ENCODE measurements at regions not wholly inside any gene's neighbourhood (a gene's known extent, or its start where the extent isn't known, plus 50 kb on each side); places are given as distances from the start of the nearest gene placed in this dataset.
"Not testable (repeated sequence)": the region's sequence is repeated elsewhere in the genome, so short reads cannot be mapped to it uniquely, and the experiment has no call there.

GRCh38 chr17:15864061-15864460 is 80.9 kb upstream of the ADORA2B start:
- not testable (repeated sequence) for DNase-seq

- not testable (repeated sequence) for DNase-seq
These were observed 80.5 kb upstream of the ADORA2B start for GRCh38 chr17:15864472-15864871.

DNA sequence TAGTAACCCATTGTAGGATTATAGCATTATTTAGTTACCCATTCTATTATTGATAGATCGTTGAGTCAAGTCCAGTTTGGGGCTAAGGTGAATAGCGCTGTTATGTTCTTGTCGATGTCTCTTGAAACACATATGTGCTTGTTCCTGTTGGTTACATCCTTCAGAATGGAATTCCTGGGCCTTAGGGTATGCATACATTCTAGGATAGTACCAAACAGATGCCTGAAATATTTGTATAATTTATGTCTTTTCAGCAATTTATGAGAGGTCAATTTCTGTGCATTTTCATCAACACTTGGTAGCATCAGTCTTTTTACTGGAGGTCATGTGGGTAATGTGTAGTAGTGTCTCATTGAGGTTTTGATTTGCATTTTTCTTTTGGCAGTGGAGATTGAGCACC is 78.9 kb upstream of the ADORA2B start:
- DNase-seq, result not testable (repeated sequence)

DNA sequence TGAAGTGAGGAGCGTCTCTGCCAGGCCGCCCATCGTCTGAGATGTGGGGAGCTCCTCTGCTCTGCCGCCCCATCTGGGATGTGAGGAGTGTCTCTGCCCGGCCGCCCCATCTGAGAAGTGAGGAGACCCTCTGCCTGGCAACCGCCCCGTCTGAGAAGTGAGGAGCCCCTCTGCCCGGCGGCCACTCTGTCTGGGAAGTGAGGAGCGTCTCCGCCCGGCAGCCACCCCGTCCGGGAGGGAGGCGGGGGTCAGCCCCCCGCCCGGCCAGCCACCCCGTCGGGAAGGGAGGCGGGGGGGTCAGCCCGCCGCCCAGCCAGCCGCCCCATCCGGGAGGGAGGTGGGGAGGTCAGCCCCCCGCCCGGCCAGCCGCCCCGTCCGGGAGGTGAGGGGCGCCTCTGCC is 77.6 kb upstream of the ADORA2B start:
- DNase-seq, result not testable (repeated sequence)

GRCh38 chr17:15869868-15870267 is 75.1 kb upstream of the ADORA2B start:
- not testable (repeated sequence) for DNase-seq

- DNase-seq, result not testable (repeated sequence)
These were observed 72.3 kb upstream of the ADORA2B start for GRCh38 chr17:15872677-15873076.

DNA sequence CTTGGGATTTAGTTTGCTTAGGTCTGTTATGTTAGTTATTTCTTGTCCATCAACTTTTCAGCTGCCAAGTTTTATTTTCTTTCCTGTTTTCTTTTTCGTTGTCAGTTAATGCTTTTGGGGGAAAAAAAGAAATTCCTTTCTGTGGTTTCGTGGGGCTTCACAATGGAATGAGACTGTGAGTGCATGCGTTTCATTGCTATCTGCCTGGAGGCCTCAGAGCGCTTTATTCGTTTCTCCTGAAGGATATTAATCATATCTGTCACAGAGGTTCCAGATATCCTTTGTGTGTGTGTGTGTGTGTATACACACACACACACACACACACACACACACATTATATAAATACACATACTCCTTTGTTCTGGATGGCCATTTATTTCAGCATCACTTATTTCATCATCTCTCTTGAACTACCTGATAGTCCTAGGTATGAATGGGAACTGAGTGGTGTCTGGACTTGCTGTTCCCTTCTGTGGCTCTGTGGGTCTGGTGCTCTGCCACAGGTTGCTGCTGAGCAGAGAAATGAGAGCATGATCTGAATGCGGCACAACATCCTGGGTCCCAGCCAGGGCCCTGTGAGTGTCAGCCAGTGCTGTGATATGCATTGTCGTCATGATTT is 66.9 kb upstream of the ADORA2B start:
- not testable (repeated sequence) for DNase-seq

GRCh38 chr17:15882058-15882720 is 62.7 kb upstream of the ADORA2B start:
- DNase-seq, result no peak

DNA sequence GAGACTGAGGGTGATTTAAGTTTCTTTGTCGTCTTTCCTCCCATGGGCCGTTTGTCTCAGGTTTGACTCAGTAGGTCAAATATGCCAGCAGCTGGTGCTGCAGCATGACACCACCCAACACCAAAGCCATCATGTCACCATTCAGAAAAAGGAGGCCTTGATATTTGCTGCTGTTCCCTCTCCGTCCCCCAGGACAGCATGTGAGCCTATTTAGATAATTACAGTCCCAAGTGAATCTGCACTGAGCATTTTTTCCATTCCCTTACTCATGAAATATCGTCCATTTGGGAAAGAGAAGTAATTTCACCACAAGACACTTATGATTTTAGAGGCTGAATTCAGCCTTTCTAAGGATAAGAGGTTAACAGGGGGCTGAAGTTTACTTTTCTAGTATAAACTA is 62.2 kb upstream of the ADORA2B start:
- DNase-seq, result no peak

GRCh38 chr17:15883617-15884111 is 61.3 kb upstream of the ADORA2B start:
- DNase-seq, result no peak

GRCh38 chr17:15884731-15885130 is 60.2 kb upstream of the ADORA2B start:
- no peak for DNase-seq

DNA sequence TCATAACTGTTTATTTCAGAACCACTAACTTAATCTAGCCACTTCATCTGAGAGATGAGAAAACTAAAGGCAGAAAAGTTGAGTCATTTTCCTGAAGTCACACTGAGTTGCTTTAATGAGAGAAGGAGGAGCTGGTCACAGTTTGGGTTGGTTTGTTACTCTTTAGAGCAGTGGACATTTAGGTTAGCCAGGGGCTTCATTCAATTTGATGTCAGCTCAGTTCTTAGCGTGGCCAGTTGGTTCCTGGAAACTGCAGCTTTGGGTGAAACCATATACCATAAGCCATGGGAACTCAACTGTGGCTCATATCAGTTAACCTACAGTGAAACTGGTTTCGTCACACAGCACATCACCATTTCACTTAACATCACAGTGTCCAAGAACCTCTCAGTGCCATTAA is 59.2 kb upstream of the ADORA2B start:
- no peak for DNase-seq

GRCh38 chr17:15886221-15886620 is 58.7 kb upstream of the ADORA2B start:
- no peak for DNase-seq

DNA sequence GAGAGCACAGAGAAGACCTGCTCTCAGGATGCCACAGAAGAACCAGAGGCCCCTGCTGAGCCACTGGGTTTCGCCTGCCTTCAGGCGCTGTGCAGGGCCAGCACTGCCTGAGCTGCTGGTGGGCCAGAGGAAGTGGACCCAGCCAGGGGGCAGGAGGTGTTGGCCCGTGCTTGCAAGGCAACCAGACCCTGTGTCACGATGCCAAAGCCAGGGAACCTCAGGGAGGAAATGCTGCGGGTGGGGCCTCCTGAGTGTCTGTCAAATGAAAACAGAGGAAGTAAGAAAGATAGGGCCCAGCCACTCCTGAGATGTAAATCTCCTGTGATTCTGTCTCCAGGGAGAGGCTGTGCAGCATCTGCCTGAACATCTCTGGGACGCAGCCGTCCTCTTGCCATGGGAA is 58.1 kb upstream of the ADORA2B start:
- DNase-seq, result no peak

DNA sequence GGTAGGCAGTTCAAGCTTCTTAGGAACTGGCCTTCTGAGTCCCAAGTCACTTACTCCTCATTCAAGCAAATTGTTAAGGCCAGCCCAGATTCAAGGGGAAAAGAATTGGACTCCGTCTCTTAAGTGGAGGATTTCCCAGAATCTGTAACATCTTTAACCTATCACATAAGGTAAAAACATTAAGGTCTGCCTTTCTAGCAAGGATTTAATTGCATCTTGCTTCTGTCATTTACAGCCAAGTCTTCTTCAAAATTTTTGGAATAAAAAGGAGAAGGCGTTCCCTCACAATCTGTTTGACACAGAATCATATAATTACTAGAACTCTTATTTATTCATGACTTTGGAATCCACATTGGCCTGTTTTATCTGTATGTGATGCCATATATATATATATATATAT is 56.5 kb upstream of the ADORA2B start:
- DNase-seq, result no peak

- no peak for DNase-seq
These were observed 54.5 kb upstream of the ADORA2B start for GRCh38 chr17:15890279-15890892.

- DNase-seq, result no peak
These were observed 53.6 kb upstream of the ADORA2B start for GRCh38 chr17:15891318-15891717.

GRCh38 chr17:15892244-15892643 is 52.7 kb upstream of the ADORA2B start:
- no peak for DNase-seq

DNA sequence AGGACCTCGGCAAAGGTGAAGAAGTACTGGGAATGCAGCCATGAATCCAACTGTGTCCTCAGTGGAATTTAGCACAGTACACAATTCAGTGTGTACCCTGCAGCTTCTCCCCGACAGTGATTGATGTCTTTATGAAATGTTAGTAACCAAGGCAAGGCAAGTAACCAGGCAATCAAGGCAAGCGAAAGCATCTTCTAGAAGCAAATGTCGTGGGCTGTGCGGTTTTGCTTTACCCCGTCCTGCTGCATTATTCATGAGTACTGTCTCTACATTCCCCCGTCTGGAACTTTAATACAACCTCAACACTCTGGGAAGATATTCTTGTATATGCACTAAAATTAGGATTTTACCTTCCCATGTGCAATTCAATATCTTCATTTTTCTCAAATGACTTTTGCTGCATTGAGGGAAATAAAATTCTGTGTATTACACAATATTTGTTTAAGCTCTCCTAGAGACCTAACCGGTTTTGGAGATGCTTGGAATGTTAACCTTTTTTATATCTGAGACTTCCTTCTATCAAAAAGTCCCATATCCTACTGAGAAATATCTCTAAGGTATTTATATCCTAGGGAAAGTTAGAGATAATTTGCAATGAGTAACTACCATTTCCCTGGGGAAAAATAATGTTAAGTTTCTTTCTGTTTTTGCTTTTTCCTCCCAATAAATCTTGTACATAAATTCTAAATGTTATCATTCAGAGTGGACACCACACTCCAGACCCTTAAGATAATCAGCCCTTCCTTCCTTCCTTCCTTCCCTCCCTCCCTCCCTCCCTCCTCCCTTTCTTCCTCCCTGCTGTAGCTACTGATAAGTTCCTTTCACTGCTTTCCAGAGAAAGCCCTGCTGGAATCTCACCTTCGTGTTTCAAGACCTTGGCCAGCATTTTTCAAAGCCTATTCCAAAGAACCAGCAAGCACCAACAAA is 51.9 kb upstream of the ADORA2B start:
- no peak for DNase-seq

DNA sequence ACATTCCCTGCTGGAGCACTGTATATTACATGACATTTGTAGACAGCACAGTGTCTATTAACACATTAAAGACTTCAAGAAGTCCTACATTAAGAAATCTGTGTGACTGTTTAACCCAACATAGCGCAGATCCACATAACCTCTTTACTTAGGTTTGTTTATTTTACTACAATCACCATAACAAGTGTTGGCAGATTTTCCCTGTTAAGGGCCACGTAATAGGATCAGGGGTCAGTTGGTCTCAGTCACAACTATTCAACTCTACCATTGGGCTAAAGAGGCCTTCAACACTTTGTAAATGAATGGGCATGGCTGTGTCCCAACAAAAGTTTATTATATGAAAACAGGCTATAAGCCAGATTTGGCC is 51.3 kb upstream of the ADORA2B start:
- no peak for DNase-seq

DNA sequence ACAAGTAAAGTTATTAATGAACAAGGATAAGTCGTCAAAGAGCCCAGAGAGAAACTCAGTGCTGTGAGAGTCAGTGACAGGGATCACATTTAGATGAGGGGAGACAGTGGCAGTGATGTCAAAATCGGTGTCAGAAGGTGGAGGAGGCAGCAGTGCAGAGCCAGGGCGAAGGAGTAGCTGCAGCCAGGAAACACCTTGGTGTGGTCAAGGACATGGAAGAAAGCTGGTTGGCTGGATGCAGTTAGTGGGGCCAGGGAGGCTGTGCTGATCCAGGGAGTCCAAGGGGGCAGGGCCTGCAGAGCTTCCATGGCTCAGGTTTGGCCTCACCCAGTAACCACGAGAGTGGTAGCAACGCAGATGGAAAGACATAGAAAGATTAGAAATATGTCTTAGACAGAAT is 50.7 kb upstream of the ADORA2B start:
- DNase-seq, result no peak

- DNase-seq, result no peak
These were observed 49.8 kb upstream of the ADORA2B start for GRCh38 chr17:15894913-15895658.

Measured in occipital lobe (tissue), 1 donor.